ENCODE measurements at regions not wholly inside any gene's neighbourhood (a gene's known extent, or its start where the extent isn't known, plus 50 kb on each side); places are given as distances from the start of the nearest gene placed in this dataset.

GRCh38 chr7:134029-134428 lies 58.3 kb upstream of the FAM20C start:
- Histone ChIP-seq H3K9me2 (replicated peaks; ENCODE audit: insufficient read depth) (no peaks in the 10 kb centered on the region), H3K9me3 (ENCODE audit: low read depth) (no peaks in the 10 kb centered on the region), H4K20me1 (ENCODE audit: insufficient read depth, poor library complexity, severe bottlenecking) (no peaks in the 10 kb centered on the region), H3K36me3 (replicated peaks; ENCODE audit: insufficient read depth, low read depth) (no peaks in the 10 kb centered on the region), H2AFZ (no peak overlapping the region), H3K79me2 (no peaks in the 10 kb centered on the region), H3K27me3 (no peaks in the 10 kb centered on the region), H3K4me1 (ENCODE audit: insufficient read depth) (no peaks in the 10 kb centered on the region), H3K27ac (no peak overlapping the region), H3K4me2 (no peak overlapping the region), H3K4me3 (no peak overlapping the region)
- no peak for DNase-seq (ENCODE audit: low spot score)
- TF ChIP-seq EZH2phosphoT487 (IDR thresholded peaks at IDR 0.05; ENCODE audit: low read depth, severe bottlenecking, unreplicated experiment) (no peak), EZH2 (IDR thresholded peaks at IDR 0.05; ENCODE audit: borderline replicate concordance) (no peak), CTCF (IDR thresholded peaks at IDR 0.05; ENCODE audit: poor library complexity) (no peak)
- 86% methylated on average over 15 of the region's 15 CpGs for WGBS (ENCODE audit: low lambda C conversion rate, missing lambda C conversion rate)

- Histone ChIP-seq H3K4me2 (no peak overlapping the region), H3K9me2 (replicated peaks; ENCODE audit: insufficient read depth) (no peaks in the 10 kb centered on the region), H3K27me3 (no peaks in the 10 kb centered on the region), H3K36me3 (replicated peaks; ENCODE audit: insufficient read depth, low read depth) (no peaks in the 10 kb centered on the region), H4K20me1 (ENCODE audit: insufficient read depth, poor library complexity, severe bottlenecking) (no peaks in the 10 kb centered on the region), H3K4me3 (no peak overlapping the region), H3K79me2 (no peaks in the 10 kb centered on the region), H3K27ac (no peak overlapping the region), H3K4me1 (ENCODE audit: insufficient read depth) (no peaks in the 10 kb centered on the region), H2AFZ (no peak overlapping the region), H3K9me3 (ENCODE audit: low read depth) (no peaks in the 10 kb centered on the region)
- WGBS (ENCODE audit: low lambda C conversion rate, missing lambda C conversion rate): 93% methylated on average over 21 of the region's 21 CpGs
- TF ChIP-seq EZH2phosphoT487 (IDR thresholded peaks at IDR 0.05; ENCODE audit: low read depth, severe bottlenecking, unreplicated experiment) (no peak), EZH2 (IDR thresholded peaks at IDR 0.05; ENCODE audit: borderline replicate concordance) (no peak), CTCF (IDR thresholded peaks at IDR 0.05; ENCODE audit: poor library complexity) (no peak)
- DNase-seq (ENCODE audit: low spot score): no peak
Measured at GRCh38 chr7:134561-135256, 57.7 kb upstream of the FAM20C start.

- TF ChIP-seq EZH2 (IDR thresholded peaks at IDR 0.05; ENCODE audit: borderline replicate concordance): no peak
- no peak overlapping the region for H3K4me3 ChIP-seq
- H3K27me3 ChIP-seq: no peaks in the 10 kb centered on the region
- DNase-seq (ENCODE audit: low spot score): no peak
- no peaks in the 10 kb centered on the region for H3K9me3 ChIP-seq (ENCODE audit: low read depth)
- no peak overlapping the region for H3K4me2 ChIP-seq
- no peaks in the 10 kb centered on the region for H3K79me2 ChIP-seq
- no peak overlapping the region for H3K27ac ChIP-seq
- no peaks in the 10 kb centered on the region for H3K4me1 ChIP-seq (ENCODE audit: insufficient read depth)
- no peaks in the 10 kb centered on the region for H4K20me1 ChIP-seq (ENCODE audit: insufficient read depth, poor library complexity, severe bottlenecking)
- no peaks in the 10 kb centered on the region for H3K9me2 ChIP-seq (replicated peaks; ENCODE audit: insufficient read depth)
- 91% methylated on average over 7 of the region's 7 CpGs for WGBS (ENCODE audit: low lambda C conversion rate, missing lambda C conversion rate)
- no peaks in the 10 kb centered on the region for H3K36me3 ChIP-seq (replicated peaks; ENCODE audit: insufficient read depth, low read depth)
- no peak overlapping the region for H2AFZ ChIP-seq
Measured at GRCh38 chr7:135257-135653, 57.1 kb upstream of the FAM20C start.

- Histone ChIP-seq H3K4me3 (no peak overlapping the region), H3K36me3 (replicated peaks; ENCODE audit: insufficient read depth, low read depth) (no peaks in the 10 kb centered on the region)
Measured at GRCh38 chr7:135731-136645, 56.4 kb upstream of the FAM20C start.

More at GRCh38 chr7:135731-136645, 56.4 kb upstream of the FAM20C start:
- Histone ChIP-seq H3K27ac (no peak overlapping the region), H3K79me2 (no peaks in the 10 kb centered on the region), H3K9me2 (replicated peaks; ENCODE audit: insufficient read depth) (no peaks in the 10 kb centered on the region), H3K4me2 (no peak overlapping the region), H3K9me3 (ENCODE audit: low read depth) (no peaks in the 10 kb centered on the region), H4K20me1 (ENCODE audit: insufficient read depth, poor library complexity, severe bottlenecking) (no peaks in the 10 kb centered on the region), H3K27me3 (no peaks in the 10 kb centered on the region), H2AFZ (no peak overlapping the region), H3K4me1 (ENCODE audit: insufficient read depth) (no peaks in the 10 kb centered on the region)
- no peak for DNase-seq (ENCODE audit: low spot score)
- 86% methylated on average over 12 of the region's 12 CpGs for WGBS (ENCODE audit: low lambda C conversion rate, missing lambda C conversion rate)
- TF ChIP-seq EZH2 (IDR thresholded peaks at IDR 0.05; ENCODE audit: borderline replicate concordance): no peak
- no peak for TF ChIP-seq EZH2phosphoT487 (IDR thresholded peaks at IDR 0.05; ENCODE audit: low read depth, severe bottlenecking, unreplicated experiment)
- no peak for TF ChIP-seq CTCF (IDR thresholded peaks at IDR 0.05; ENCODE audit: poor library complexity)

Measured in hepatocyte (in vitro differentiated cells).